SK-N-SH (cell line): ENCODE measurements at regions not wholly inside any gene's neighbourhood (a gene's known extent, or its start where the extent isn't known, plus 50 kb on each side); places are given as distances from the start of the nearest gene placed in this dataset.

ENCODE experiments used
- CTCF ChIA-PET: fragments of 300-600, 350-600 bp; formaldehyde crosslinking; extraction: SDS; loops from one replicate; lab custom pipeline; 2021; lab: Yijun Ruan, JAX
- POLR2A ChIA-PET: fragments of 350-600 bp; sonication (Branson Sonifier 250); formaldehyde crosslinking; extraction: SDS; loops from one replicate; lab custom pipeline; 2020; ENCODE audit warnings: antibody characterized with exemption, inconsistent platforms; lab: Yijun Ruan, JAX
- DNase-seq: peaks from one replicate; pipeline ENCODE4 v3.0.0; 2012
- H2AFZ ChIP-seq: fragments of 200-600 bp; sonication (generic); 2 replicates; pipeline ENCODE4 v1.8.1; 2016; ENCODE audit warnings: antibody characterized with exemption, mild to moderate bottlenecking, low read depth
- H3F3A ChIP-seq: fragments of 200-600 bp; sonication (generic); replicated peaks from 2 replicates; pipeline ENCODE3; 2016; ENCODE audit warnings: antibody characterized with exemption, mild to moderate bottlenecking; ENCODE audit not compliant: insufficient read depth
- H3K27ac ChIP-seq, 2 experiments: fragments of 200-500 bp in 1 of 2; fragments of 200-600 bp in 1 of 2; sonication (Bioruptor generic) in 1 of 2; sonication (generic), shearing (Covaris generic) in 1 of 2; 2 replicates each; pipeline versions ENCODE4 v1.5.1 to v1.6.1; 2014 to 2016; ENCODE audit warnings: low read depth in 2 of 2, inconsistent platforms in 1 of 2, low read length in 1 of 2, mild to moderate bottlenecking in 1 of 2, mixed read lengths in 1 of 2
- H3K27me3 ChIP-seq: fragments of 200-600 bp; sonication (generic), shearing (Covaris generic); 2 replicates; pipeline ENCODE4 v1.6.1; 2016; ENCODE audit warnings: mixed run types; ENCODE audit not compliant: insufficient read depth
- H3K36me3 ChIP-seq, 2 experiments: fragments of 200-500 bp in 1 of 2; fragments of 200-600 bp in 1 of 2; sonication (Bioruptor generic) in 1 of 2; sonication (generic) in 1 of 2; replicated peaks in 1 of 2; 2 replicates each; pipeline versions ENCODE3 to v1.5.1; 2014 to 2016; ENCODE audit warnings: low read length in 1 of 2, mild to moderate bottlenecking in 1 of 2; ENCODE audit not compliant: insufficient read depth in 2 of 2, control insufficient read depth in 1 of 2
- H3K4me1 ChIP-seq, 2 experiments: fragments of 200-500 bp in 1 of 2; fragments of 200-600 bp in 1 of 2; sonication (Bioruptor generic) in 1 of 2; sonication (generic), shearing (Covaris generic) in 1 of 2; 2 replicates each; pipeline versions ENCODE4 v1.5.1 to v1.6.1; 2014 to 2016; ENCODE audit warnings: low read depth in 1 of 2, low read length in 1 of 2, mixed run types in 1 of 2; ENCODE audit not compliant: insufficient read depth in 2 of 2, control insufficient read depth in 1 of 2
- H3K4me2 ChIP-seq: fragments of 200-600 bp; sonication (generic), shearing (Covaris generic); 2 replicates; pipeline ENCODE4 v1.6.1; 2017; ENCODE audit warnings: mixed run types
- H3K4me3 ChIP-seq, 2 experiments: fragments of 200-500 bp in 1 of 2; fragments of 200-600 bp in 1 of 2; sonication (Bioruptor generic) in 1 of 2; sonication (generic), shearing (Covaris generic) in 1 of 2; 2 replicates each; pipeline versions ENCODE4 v1.5.1 to v1.8.1; 2014 to 2016; ENCODE audit warnings: low read depth in 2 of 2, inconsistent platforms in 1 of 2, low read length in 1 of 2, mild to moderate bottlenecking in 1 of 2, mixed read lengths in 1 of 2, moderate library complexity in 1 of 2
- H3K79me2 ChIP-seq: fragments of 200-600 bp; sonication (generic); 2 replicates; pipeline ENCODE4 v1.8.1; 2017; ENCODE audit warnings: mild to moderate bottlenecking; ENCODE audit not compliant: insufficient read depth
- H3K9ac ChIP-seq: fragments of 200-600 bp; sonication (generic); 2 replicates; pipeline ENCODE4 v1.6.1; 2017; ENCODE audit warnings: mixed run types
- H3K9me2 ChIP-seq: fragments of 200-600 bp; sonication (generic); 2 replicates; pipeline ENCODE4 v1.6.1; 2017; ENCODE audit warnings: mixed run types
- H3K9me3 ChIP-seq: fragments of 200-600 bp; sonication (generic); 2 replicates; pipeline ENCODE4 v1.6.1; 2017; ENCODE audit warnings: mixed run types, mild to moderate bottlenecking, moderate library complexity
- H4K20me1 ChIP-seq: fragments of 200-600 bp; sonication (generic); 2 replicates; pipeline ENCODE4 v1.6.1; 2017; ENCODE audit warnings: mild to moderate bottlenecking, mixed run types; ENCODE audit not compliant: insufficient read depth
- EZH2phosphoT487 ChIP-seq: fragments of 200-600 bp; sonication (generic); IDR thresholded peaks from 2 replicates; pipeline ENCODE4 v1.6.1; 2017; ENCODE audit warnings: low read depth, mixed run types, mild to moderate bottlenecking, antibody characterized with exemption, moderate library complexity, borderline replicate concordance
- FOXM1 ChIP-seq: IDR thresholded peaks from 2 replicates; pipeline ENCODE4 v1.4.0; 2012; ENCODE audit warnings: low read depth, mild to moderate bottlenecking
- GABPA ChIP-seq: IDR thresholded peaks from 2 replicates; pipeline ENCODE4 v1.4.0; 2012; ENCODE audit warnings: low read depth, mild to moderate bottlenecking
- IRF3 ChIP-seq: fragments of 150-350 bp; IDR thresholded peaks from 2 replicates; pipeline ENCODE4 v1.6.1; 2016; ENCODE audit warnings: mild to moderate bottlenecking, low read depth, low read length
- MEF2A ChIP-seq: IDR thresholded peaks from 2 replicates; pipeline ENCODE4 v1.4.0; 2012; ENCODE audit warnings: low read depth, borderline replicate concordance
- MXI1 ChIP-seq: IDR thresholded peaks from 2 replicates; pipeline ENCODE4 v1.6.1; 2012; ENCODE audit warnings: mild to moderate bottlenecking, low read depth, low read length, improper control_type of control experiment
- NRF1 ChIP-seq: IDR thresholded peaks from 2 replicates; pipeline ENCODE4 v1.6.1; 2012; ENCODE audit warnings: low read depth, mild to moderate bottlenecking, low read length
- POLR2AphosphoS5 ChIP-seq: IDR thresholded peaks from 2 replicates; pipeline ENCODE4 v1.6.1; 2012; ENCODE audit warnings: low read depth, low read length
- RFX5 ChIP-seq: IDR thresholded peaks from 2 replicates; pipeline ENCODE4 v1.6.1; 2012; ENCODE audit warnings: mild to moderate bottlenecking, improper control_type of control experiment, low read length
- SIN3A ChIP-seq: IDR thresholded peaks from 2 replicates; pipeline ENCODE4 v1.6.1; 2012; ENCODE audit warnings: low read depth, mild to moderate bottlenecking, low read length, moderate library complexity, borderline replicate concordance
- SMC3 ChIP-seq: IDR thresholded peaks from 2 replicates; pipeline ENCODE4 v1.6.1; 2012; ENCODE audit warnings: low read depth, low read length, improper control_type of control experiment
- TCF12 ChIP-seq: IDR thresholded peaks from 2 replicates; pipeline ENCODE4 v1.4.0; 2012
- USF1 ChIP-seq: IDR thresholded peaks from 2 replicates; pipeline ENCODE4 v1.4.0; 2012; ENCODE audit warnings: low read depth, borderline replicate concordance
- USF2 ChIP-seq: fragments of 150-350 bp; IDR thresholded peaks from 2 replicates; pipeline ENCODE4 v1.6.1; 2017; ENCODE audit warnings: antibody characterized with exemption, low read length, low read depth, borderline replicate concordance
- YY1 ChIP-seq: IDR thresholded peaks from 2 replicates; pipeline ENCODE4 v1.4.0; 2012; ENCODE audit warnings: low read depth, mild to moderate bottlenecking
- ZBTB33 ChIP-seq: IDR thresholded peaks from 2 replicates; pipeline ENCODE4 v1.4.0; 2012; ENCODE audit warnings: low read depth, borderline replicate concordance
- WGBS: methylation state at CpG from one replicate; pipeline ENCODE4 v1.1.6; 2017; ENCODE audit warnings: low lambda C conversion rate; 5-methylcytosine and 5-hydroxymethylcytosine counted together

GRCh38 chr21:18772404-18772803 lies 368.8 kb upstream of the TMPRSS15 start:
- TF ChIP-seq SIN3A, result no peak
- TF ChIP-seq YY1, result no peak
- no peak for TF ChIP-seq TCF12
- TF ChIP-seq ZBTB33, result no peak
- TF ChIP-seq NRF1, result no peak
- TF ChIP-seq MEF2A, result no peak
- no peak for TF ChIP-seq EZH2phosphoT487
- TF ChIP-seq FOXM1, result no peak
- no peak for TF ChIP-seq IRF3
- TF ChIP-seq, all 33 proteins: peak for 0
- Histone ChIP-seq H3K27ac (no peak overlapping the region), H3K79me2 (no peaks in the 10 kb centered on the region), H3K9ac (no peak overlapping the region), H3K9me3 (no peaks in the 10 kb centered on the region), H2AFZ (no peak overlapping the region; the same call in 1 of the 2 replicates), H4K20me1 (no peaks in the 10 kb centered on the region), H3K4me2 (no peak overlapping the region), H3K4me3 (no peak overlapping the region), H3K36me3 (no peaks in the 10 kb centered on the region), H3K27me3 (no peaks in the 10 kb centered on the region), H3F3A (no peaks in the 10 kb centered on the region), H3K4me1 (no peaks in the 10 kb centered on the region), H3K9me2 (no peaks in the 10 kb centered on the region)
- CTCF ChIA-PET, result no interaction called here
- no peak for DNase-seq
- 0% methylated on average over 2 of the region's 2 CpGs for WGBS
- POLR2A ChIA-PET, result no interaction called here

- Histone ChIP-seq H4K20me1 (no peaks in the 10 kb centered on the region), H3K9me2 (no peaks in the 10 kb centered on the region), H3K9ac (no peak overlapping the region), H3K36me3 (no peaks in the 10 kb centered on the region), H3K4me2 (no peak overlapping the region), H3K9me3 (no peaks in the 10 kb centered on the region), H3K27me3 (no peaks in the 10 kb centered on the region), H3F3A (no peaks in the 10 kb centered on the region), H2AFZ (no peak overlapping the region; the same call in 1 of the 2 replicates), H3K4me1 (no peaks in the 10 kb centered on the region), H3K4me3 (no peak overlapping the region), H3K27ac (no peak overlapping the region), H3K79me2 (no peaks in the 10 kb centered on the region)
- 26% methylated on average over 2 of the region's 2 CpGs for WGBS
- ChIA-PET POLR2A (no interaction called here), CTCF (no interaction called here)
- DNase-seq, result no peak
- TF ChIP-seq RFX5, result no peak
- no peak for TF ChIP-seq GABPA
- TF ChIP-seq MXI1, result no peak
- no peak for TF ChIP-seq USF1
- TF ChIP-seq SMC3, result no peak
- no peak for TF ChIP-seq NRF1
- TF ChIP-seq USF2, result no peak
- TF ChIP-seq POLR2AphosphoS5, result no peak
These were observed 369.3 kb upstream of the TMPRSS15 start for GRCh38 chr21:18772897-18773296.
